H9 (cell line): ENCODE measurements at regions not wholly inside any gene's neighbourhood (a gene's known extent, or its start where the extent isn't known, plus 50 kb on each side); places are given as distances from the start of the nearest gene placed in this dataset.

ENCODE experiments used
- DNase-seq: peaks from one replicate; pipeline ENCODE4 v3.0.0-alpha.2; 2017
- H2AFZ ChIP-seq: one replicate; pipeline ENCODE4 v1.6.1; 2013; ENCODE audit warnings: mild to moderate bottlenecking, low read length, control low read depth, moderate library complexity
- H2AK5ac ChIP-seq: 2 replicates; pipeline ENCODE4 v1.6.1; 2013; ENCODE audit warnings: low read length, control low read depth, mixed read lengths; ENCODE audit not compliant: insufficient read length
- H2BK120ac ChIP-seq: one replicate; pipeline ENCODE4 v1.6.1; 2013; ENCODE audit warnings: low read depth, mild to moderate bottlenecking, low read length, control low read depth, inconsistent platforms; ENCODE audit not compliant: poor library complexity, severe bottlenecking
- H2BK12ac ChIP-seq: 2 replicates; pipeline ENCODE4 v1.6.1; 2013; ENCODE audit warnings: low read length, control low read depth, mixed read lengths, low read depth; ENCODE audit not compliant: insufficient read length
- H2BK15ac ChIP-seq: 2 replicates; pipeline ENCODE4 v1.6.1; 2013; ENCODE audit warnings: low read depth, low read length, control low read depth
- H2BK20ac ChIP-seq: one replicate; pipeline ENCODE4 v1.6.1; 2013; ENCODE audit warnings: low read depth, mild to moderate bottlenecking, low read length, control low read depth, inconsistent platforms; ENCODE audit not compliant: poor library complexity, severe bottlenecking
- H2BK5ac ChIP-seq: 2 replicates; pipeline ENCODE4 v1.6.1; 2013; ENCODE audit warnings: low read length, control low read depth, mixed read lengths; ENCODE audit not compliant: insufficient read length
- H3K14ac ChIP-seq: 2 replicates; pipeline ENCODE4 v1.6.1; 2013; ENCODE audit warnings: low read length, control low read depth; ENCODE audit not compliant: insufficient read depth
- H3K18ac ChIP-seq: 2 replicates; pipeline ENCODE4 v1.6.1; 2013; ENCODE audit warnings: low read depth, mild to moderate bottlenecking, mixed read lengths, low read length, control low read depth; ENCODE audit not compliant: insufficient read length
- H3K23ac ChIP-seq: 2 replicates; pipeline ENCODE4 v1.6.1; 2013; ENCODE audit warnings: low read length, control low read depth, mixed read lengths, low read depth; ENCODE audit not compliant: insufficient read length
- H3K23me2 ChIP-seq: 2 replicates; pipeline ENCODE4 v1.6.1; 2013; ENCODE audit warnings: low read depth, mild to moderate bottlenecking, mixed read lengths, low read length, control low read depth; ENCODE audit not compliant: insufficient read length, poor library complexity, severe bottlenecking
- H3K27ac ChIP-seq: 2 replicates; pipeline ENCODE4 v1.5.1; 2013; ENCODE audit warnings: low read length, control low read depth, mixed read lengths, low read depth; ENCODE audit not compliant: insufficient read length
- H3K27me3 ChIP-seq: 2 replicates; pipeline ENCODE4 v1.6.1; 2013; ENCODE audit warnings: low read length, control low read depth, inconsistent platforms; ENCODE audit not compliant: insufficient read depth
- H3K4ac ChIP-seq: 2 replicates; pipeline ENCODE4 v1.6.1; 2013; ENCODE audit warnings: low read depth, mild to moderate bottlenecking, control low read depth, inconsistent platforms, low read length, moderate library complexity
- H3K4me1 ChIP-seq: 2 replicates; pipeline ENCODE4 v1.6.1; 2013; ENCODE audit warnings: low read length, control low read depth, inconsistent platforms; ENCODE audit not compliant: insufficient read depth
- H3K4me2 ChIP-seq: 2 replicates; pipeline ENCODE4 v1.6.1; 2013; ENCODE audit warnings: low read length, control low read depth, mixed read lengths; ENCODE audit not compliant: insufficient read length, insufficient read depth
- H3K56ac ChIP-seq: 2 replicates; pipeline ENCODE4 v1.6.1; 2013; ENCODE audit warnings: low read depth, mild to moderate bottlenecking, mixed read lengths, low read length, control low read depth; ENCODE audit not compliant: insufficient read length
- H3K79me1 ChIP-seq: 2 replicates; pipeline ENCODE4 v1.6.1; 2013; ENCODE audit warnings: low read depth, mild to moderate bottlenecking, moderate library complexity, low read length, control low read depth, inconsistent platforms; ENCODE audit not compliant: insufficient read depth, poor library complexity, severe bottlenecking
- H3K79me2 ChIP-seq: 2 replicates; pipeline ENCODE4 v1.6.1; 2013; ENCODE audit warnings: low read length, control low read depth, inconsistent platforms; ENCODE audit not compliant: insufficient read depth
- H3K9ac ChIP-seq: 2 replicates; pipeline ENCODE4 v1.6.1; 2013; ENCODE audit warnings: low read length, control low read depth, mixed read lengths; ENCODE audit not compliant: insufficient read length; ENCODE audit errors: extremely low read depth
- H3K9me3 ChIP-seq: one replicate; pipeline ENCODE4 v1.6.1; 2013; ENCODE audit warnings: low read depth, low read length, inconsistent platforms; ENCODE audit not compliant: control insufficient read depth
- H3T11ph ChIP-seq: one replicate; pipeline ENCODE4 v1.6.1; 2013; ENCODE audit warnings: mild to moderate bottlenecking, low read length, control low read depth, inconsistent platforms
- H4K20me1 ChIP-seq: one replicate; pipeline ENCODE4 v1.6.1; 2013; ENCODE audit not compliant: control insufficient read depth, insufficient read length, insufficient read depth
- H4K5ac ChIP-seq: 2 replicates; pipeline ENCODE4 v1.6.1; 2013; ENCODE audit warnings: low read depth, mild to moderate bottlenecking, mixed read lengths, low read length, control low read depth; ENCODE audit not compliant: insufficient read length
- H4K8ac ChIP-seq: replicated peaks from 2 replicates; pipeline ENCODE4 v1.6.1; 2013; ENCODE audit warnings: low read length, control low read depth, mixed read lengths, low read depth; ENCODE audit not compliant: insufficient read length
- H4K91ac ChIP-seq: 2 replicates; pipeline ENCODE4 v1.6.1; 2013; ENCODE audit warnings: low read depth, mild to moderate bottlenecking, moderate library complexity, mixed read lengths, low read length, control low read depth; ENCODE audit not compliant: insufficient read length
- H3K27ac Mint-ChIP-seq, 3 experiments: 2 replicates in 2 of 3; 3 replicates in 1 of 3; pipeline ENCODE4 v1.8.0; 2020 to 2021; ENCODE audit warnings: mixed read lengths in 3 of 3, mild to moderate bottlenecking in 1 of 3, moderate library complexity in 1 of 3
- H3K27me3 Mint-ChIP-seq: 2 replicates; pipeline ENCODE4 v1.8.0; 2021; ENCODE audit warnings: low read depth, mild to moderate bottlenecking, moderate library complexity, mixed read lengths
- H3K36me3 Mint-ChIP-seq, 3 experiments: 2 replicates in 2 of 3; 3 replicates in 1 of 3; pipeline ENCODE4 v1.8.0; 2020 to 2021; ENCODE audit warnings: low read depth in 3 of 3, mixed read lengths in 3 of 3; ENCODE audit not compliant: insufficient read depth in 1 of 3
- H3K4me1 Mint-ChIP-seq, 2 experiments: 2 replicates each; pipeline ENCODE4 v1.8.0; 2020; ENCODE audit warnings: mixed read lengths in 2 of 2
- H3K4me3 Mint-ChIP-seq, 2 experiments: 2 replicates in 1 of 2; 3 replicates in 1 of 2; pipeline ENCODE4 v1.8.0; 2020 to 2021; ENCODE audit warnings: mild to moderate bottlenecking in 2 of 2, mixed read lengths in 2 of 2, moderate library complexity in 1 of 2
- H3K9me3 Mint-ChIP-seq, 2 experiments: 2 replicates in 1 of 2; 3 replicates in 1 of 2; pipeline ENCODE4 v1.8.0; 2020; ENCODE audit warnings: mild to moderate bottlenecking in 2 of 2, mixed read lengths in 2 of 2, moderate library complexity in 1 of 2
- CTCF ChIP-seq: fragments of 200-600 bp; sonication (generic); conservative IDR thresholded peaks from 3 replicates; pipeline ENCODE4 v1.8.0; 2021; ENCODE audit warnings: antibody characterized with exemption, mild to moderate bottlenecking
- WGBS: extraction: QIAGEN DNeasy Blood & Tissue Kit; methylation state at CpG from one replicate; pipeline ENCODE4 v1.1.7; 2013; ENCODE audit warnings: missing lambda C conversion rate, low lambda C conversion rate, mixed read lengths; ENCODE audit not compliant: insufficient read length; ENCODE audit errors: extremely low coverage; 5-methylcytosine and 5-hydroxymethylcytosine counted together

GRCh38 chr5:167049043-167049663 is 1242.3 kb upstream of the WWC1 start:
- Histone ChIP-seq H2BK12ac (no peak overlapping the region), H2BK20ac (no peak overlapping the region), H3K79me1 (no peaks in the 10 kb centered on the region), H3K79me2 (no peaks in the 10 kb centered on the region), H4K8ac (no peak overlapping the region), H3K27ac (no peak overlapping the region), H3K9me3 (no peaks in the 10 kb centered on the region), H3K27me3 (no peaks in the 10 kb centered on the region), H4K91ac (no peak overlapping the region), H4K5ac (no peak overlapping the region), H3K56ac (no peak overlapping the region), H3K18ac (no peak overlapping the region), H3K23me2 (no peaks in the 10 kb centered on the region), H2BK15ac (no peak overlapping the region), H3T11ph (no peak overlapping the region), H2BK5ac (no peak overlapping the region), H3K23ac (no peak overlapping the region), H4K20me1 (no peaks in the 10 kb centered on the region), H3K4me1 (no peaks in the 10 kb centered on the region), H2AFZ (no peak overlapping the region), H3K9ac (no peak overlapping the region), H2BK120ac (no peak overlapping the region), H3K4ac (no peak overlapping the region), H2AK5ac (no peak overlapping the region), H3K14ac (no peak overlapping the region), H3K4me2 (no peak overlapping the region)
- H3K36me3 Mint-ChIP-seq = no peaks in the 10 kb centered on the region
- H3K4me1 Mint-ChIP-seq = peaks cover 8 to 17% of the 10 kb centered on the region in 2 experiments
- H3K27me3 Mint-ChIP-seq = no peaks in the 10 kb centered on the region
- WGBS = no CpG with 5 or more reads among the region's 7 CpGs
- H3K9me3 Mint-ChIP-seq = no peaks in the 10 kb centered on the region
- no peak overlapping the region for H3K27ac Mint-ChIP-seq
- TF ChIP-seq CTCF = peak; percentile 82
- peak; percentile 36 for DNase-seq
- no peak overlapping the region for H3K4me3 Mint-ChIP-seq
